ENCODE measurements at regions not wholly inside any gene's neighbourhood (a gene's known extent, or its start where the extent isn't known, plus 50 kb on each side); places are given as distances from the start of the nearest gene placed in this dataset.

GRCh38 chr2:61722800-61723199 is 131.1 kb downstream of the FAM161A start:
- 92 to 94% methylated on average over 5 of the region's 8 CpGs for WGBS, 2 experiments (ENCODE audit: insufficient coverage in 2 of 2)
- Histone ChIP-seq H3K9me3 (ENCODE audit: control insufficient read depth, low read length) (peaks cover 6% of the 10 kb centered on the region), H3K36me3 (ENCODE audit: control insufficient read depth, insufficient read depth, low read length) (no peaks in the 10 kb centered on the region), H3K4me1 (ENCODE audit: control insufficient read depth, insufficient read depth, low read length, poor library complexity, severe bottlenecking) (no peaks in the 10 kb centered on the region), H3K4me3 (ENCODE audit: extremely low read depth, insufficient read depth, low read length, poor library complexity, severe bottlenecking) (no peak overlapping the region), H3K27ac (ENCODE audit: low read depth, low read length, severe bottlenecking) (no peak overlapping the region)

- Histone ChIP-seq H3K4me1 (ENCODE audit: control insufficient read depth, insufficient read depth, low read length, poor library complexity, severe bottlenecking) (no peaks in the 10 kb centered on the region), H3K36me3 (ENCODE audit: control insufficient read depth, insufficient read depth, low read length) (no peaks in the 10 kb centered on the region), H3K27ac (ENCODE audit: low read depth, low read length, severe bottlenecking) (no peak overlapping the region), H3K4me3 (ENCODE audit: extremely low read depth, insufficient read depth, low read length, poor library complexity, severe bottlenecking) (no peak overlapping the region), H3K9me3 (ENCODE audit: control insufficient read depth, low read length) (peaks cover 6% of the 10 kb centered on the region)
- WGBS, 2 experiments (ENCODE audit: insufficient coverage in 2 of 2) = no CpG with 5 or more reads among the region's 1 CpG
These were observed 131.5 kb downstream of the FAM161A start for GRCh38 chr2:61722318-61722717.

- no peak overlapping the region for H3K4me3 ChIP-seq (ENCODE audit: extremely low read depth, insufficient read depth, low read length, poor library complexity, severe bottlenecking)
- no peak overlapping the region for H3K27ac ChIP-seq (ENCODE audit: low read depth, low read length, severe bottlenecking)
- H3K9me3 ChIP-seq (ENCODE audit: control insufficient read depth, low read length) = peaks cover under 1% of the 10 kb centered on the region
- 85 to 90% methylated on average over 1 to 2 of the region's 2 CpGs for WGBS, 2 experiments (ENCODE audit: insufficient coverage in 2 of 2)
- no peaks in the 10 kb centered on the region for H3K4me1 ChIP-seq (ENCODE audit: control insufficient read depth, insufficient read depth, low read length, poor library complexity, severe bottlenecking)
- no peaks in the 10 kb centered on the region for H3K36me3 ChIP-seq (ENCODE audit: control insufficient read depth, insufficient read depth, low read length)
These were observed 132.5 kb downstream of the FAM161A start for GRCh38 chr2:61721382-61721781.

GRCh38 chr2:61720911-61721310 is 132.9 kb downstream of the FAM161A start:
- H3K27ac ChIP-seq (ENCODE audit: low read depth, low read length, severe bottlenecking) = no peak overlapping the region
- H3K4me3 ChIP-seq (ENCODE audit: extremely low read depth, insufficient read depth, low read length, poor library complexity, severe bottlenecking) = no peak overlapping the region
- H3K36me3 ChIP-seq (ENCODE audit: control insufficient read depth, insufficient read depth, low read length) = no peaks in the 10 kb centered on the region
- H3K9me3 ChIP-seq (ENCODE audit: control insufficient read depth, low read length) = no peaks in the 10 kb centered on the region
- no peaks in the 10 kb centered on the region for H3K4me1 ChIP-seq (ENCODE audit: control insufficient read depth, insufficient read depth, low read length, poor library complexity, severe bottlenecking)
- WGBS, 2 experiments (ENCODE audit: insufficient coverage in 2 of 2) = 100% methylated on average over 1 of the region's 3 CpGs; no CpG with 5 or more reads in 1 of the 2 experiments

- no peaks in the 10 kb centered on the region for H3K4me1 ChIP-seq (ENCODE audit: control insufficient read depth, insufficient read depth, low read length, poor library complexity, severe bottlenecking)
- no peaks in the 10 kb centered on the region for H3K9me3 ChIP-seq (ENCODE audit: control insufficient read depth, low read length)
- H3K4me3 ChIP-seq (ENCODE audit: extremely low read depth, insufficient read depth, low read length, poor library complexity, severe bottlenecking) = no peak overlapping the region
- no peaks in the 10 kb centered on the region for H3K36me3 ChIP-seq (ENCODE audit: control insufficient read depth, insufficient read depth, low read length)
- H3K27ac ChIP-seq (ENCODE audit: low read depth, low read length, severe bottlenecking) = no peak overlapping the region
- 91 to 98% methylated on average over 4 to 5 of the region's 5 CpGs for WGBS, 2 experiments (ENCODE audit: insufficient coverage in 2 of 2)
These were observed 134.9 kb downstream of the FAM161A start for GRCh38 chr2:61718965-61719364.

- no peaks in the 10 kb centered on the region for H3K36me3 ChIP-seq (ENCODE audit: control insufficient read depth, insufficient read depth, low read length)
- 83 to 100% methylated on average over 2 of the region's 2 CpGs for WGBS, 2 experiments (ENCODE audit: insufficient coverage in 2 of 2)
- no peaks in the 10 kb centered on the region for H3K9me3 ChIP-seq (ENCODE audit: control insufficient read depth, low read length)
- no peak overlapping the region for H3K4me3 ChIP-seq (ENCODE audit: extremely low read depth, insufficient read depth, low read length, poor library complexity, severe bottlenecking)
- no peaks in the 10 kb centered on the region for H3K4me1 ChIP-seq (ENCODE audit: control insufficient read depth, insufficient read depth, low read length, poor library complexity, severe bottlenecking)
- no peak overlapping the region for H3K27ac ChIP-seq (ENCODE audit: low read depth, low read length, severe bottlenecking)
These were observed 138.4 kb downstream of the FAM161A start for GRCh38 chr2:61715506-61715905.

- WGBS, 2 experiments (ENCODE audit: insufficient coverage in 2 of 2) = 85 to 90% methylated on average over 3 to 5 of the region's 5 CpGs
These were observed 139.7 kb downstream of the FAM161A start for GRCh38 chr2:61714210-61714609.

GRCh38 chr2:61713457-61713856 is 140.4 kb downstream of the FAM161A start:
- Histone ChIP-seq H3K27ac (ENCODE audit: low read depth, low read length, severe bottlenecking) (no peak overlapping the region), H3K9me3 (ENCODE audit: control insufficient read depth, low read length) (no peaks in the 10 kb centered on the region), H3K4me3 (ENCODE audit: extremely low read depth, insufficient read depth, low read length, poor library complexity, severe bottlenecking) (no peak overlapping the region), H3K4me1 (ENCODE audit: control insufficient read depth, insufficient read depth, low read length, poor library complexity, severe bottlenecking) (no peaks in the 10 kb centered on the region), H3K36me3 (ENCODE audit: control insufficient read depth, insufficient read depth, low read length) (no peaks in the 10 kb centered on the region)
- 76 to 90% methylated on average over 4 of the region's 6 CpGs for WGBS, 2 experiments (ENCODE audit: insufficient coverage in 2 of 2)

More at GRCh38 chr2:61714210-61714609, 139.7 kb downstream of the FAM161A start:
- Histone ChIP-seq H3K4me1 (ENCODE audit: control insufficient read depth, insufficient read depth, low read length, poor library complexity, severe bottlenecking) (no peaks in the 10 kb centered on the region), H3K36me3 (ENCODE audit: control insufficient read depth, insufficient read depth, low read length) (no peaks in the 10 kb centered on the region), H3K9me3 (ENCODE audit: control insufficient read depth, low read length) (no peaks in the 10 kb centered on the region), H3K27ac (ENCODE audit: low read depth, low read length, severe bottlenecking) (no peak overlapping the region), H3K4me3 (ENCODE audit: extremely low read depth, insufficient read depth, low read length, poor library complexity, severe bottlenecking) (no peak overlapping the region)

- Histone ChIP-seq H3K9me3 (ENCODE audit: control insufficient read depth, low read length) (no peaks in the 10 kb centered on the region), H3K27ac (ENCODE audit: low read depth, low read length, severe bottlenecking) (no peak overlapping the region), H3K4me1 (ENCODE audit: control insufficient read depth, insufficient read depth, low read length, poor library complexity, severe bottlenecking) (no peaks in the 10 kb centered on the region), H3K4me3 (ENCODE audit: extremely low read depth, insufficient read depth, low read length, poor library complexity, severe bottlenecking) (no peak overlapping the region), H3K36me3 (ENCODE audit: control insufficient read depth, insufficient read depth, low read length) (no peaks in the 10 kb centered on the region)
- 88 to 92% methylated on average over 4 of the region's 4 CpGs for WGBS, 2 experiments (ENCODE audit: insufficient coverage in 2 of 2)
These were observed 141.8 kb downstream of the FAM161A start for GRCh38 chr2:61712060-61712459.

- WGBS, 2 experiments (ENCODE audit: insufficient coverage in 2 of 2) = 52 to 93% methylated on average over 2 of the region's 4 CpGs
- Histone ChIP-seq H3K9me3 (ENCODE audit: control insufficient read depth, low read length) (no peaks in the 10 kb centered on the region), H3K36me3 (ENCODE audit: control insufficient read depth, insufficient read depth, low read length) (no peaks in the 10 kb centered on the region), H3K4me1 (ENCODE audit: control insufficient read depth, insufficient read depth, low read length, poor library complexity, severe bottlenecking) (no peaks in the 10 kb centered on the region), H3K27ac (ENCODE audit: low read depth, low read length, severe bottlenecking) (no peak overlapping the region), H3K4me3 (ENCODE audit: extremely low read depth, insufficient read depth, low read length, poor library complexity, severe bottlenecking) (no peak overlapping the region)
These were observed 143.1 kb downstream of the FAM161A start for GRCh38 chr2:61710711-61711110.

- H3K27ac ChIP-seq (ENCODE audit: low read depth, low read length, severe bottlenecking) = no peak overlapping the region
- H3K4me3 ChIP-seq (ENCODE audit: extremely low read depth, insufficient read depth, low read length, poor library complexity, severe bottlenecking) = no peak overlapping the region
- H3K9me3 ChIP-seq (ENCODE audit: control insufficient read depth, low read length) = no peaks in the 10 kb centered on the region
- WGBS, 2 experiments (ENCODE audit: insufficient coverage in 2 of 2) = 83 to 87% methylated on average over 10 to 12 of the region's 12 CpGs
- H3K4me1 ChIP-seq (ENCODE audit: control insufficient read depth, insufficient read depth, low read length, poor library complexity, severe bottlenecking) = no peaks in the 10 kb centered on the region
- H3K36me3 ChIP-seq (ENCODE audit: control insufficient read depth, insufficient read depth, low read length) = no peaks in the 10 kb centered on the region
These were observed 145.6 kb downstream of the FAM161A start for GRCh38 chr2:61707984-61708852.

All from mesodermal cell (in vitro differentiated cells).